MCF 10A (cell line): ENCODE measurements at regions not wholly inside any gene's neighbourhood (a gene's known extent, or its start where the extent isn't known, plus 50 kb on each side); places are given as distances from the start of the nearest gene placed in this dataset.
"Not testable (repeated sequence)": the region's sequence is repeated elsewhere in the genome, so short reads cannot be mapped to it uniquely, and the experiment has no call there.

Experiments
- BruUV-seq: library from RNA; stranded (reverse); fragments of 400-500 nt; replicated peaks from 2 replicates; lab custom pipeline; 2021; lab: Mats Ljungman, UMichigan
- CTCF ChIA-PET: fragments of 300-600 bp; sonication (Branson Sonifier 250); formaldehyde crosslinking; extraction: SDS; loops from one replicate; lab custom pipeline; 2021; ENCODE audit warnings: antibody characterized with exemption, inconsistent platforms; lab: Yijun Ruan, JAX
- POLR2A ChIA-PET: fragments of 300-600, 350-650 bp; sonication (Branson Sonifier 250); formaldehyde crosslinking; extraction: SDS; loops from one replicate; lab custom pipeline; 2020; ENCODE audit warnings: antibody characterized with exemption, inconsistent platforms; lab: Yijun Ruan, JAX
- DNase-seq: peaks from one replicate; pipeline ENCODE4 v3.0.0-alpha.2; 2018; ENCODE audit not compliant: unreplicated experiment
- H3K27ac Mint-ChIP-seq: one replicate; pipeline ENCODE4 v1.8.0; 2022; ENCODE audit warnings: mild to moderate bottlenecking, low read depth, mixed read lengths; ENCODE audit not compliant: unreplicated experiment
- H3K27me3 Mint-ChIP-seq: one replicate; pipeline ENCODE4 v1.8.0; 2022; ENCODE audit warnings: mixed read lengths; ENCODE audit not compliant: insufficient read depth, unreplicated experiment
- H3K36me3 Mint-ChIP-seq: one replicate; pipeline ENCODE4 v1.8.0; 2022; ENCODE audit warnings: mild to moderate bottlenecking, moderate library complexity, mixed read lengths; ENCODE audit not compliant: insufficient read depth, unreplicated experiment
- H3K4me1 Mint-ChIP-seq: one replicate; pipeline ENCODE4 v1.8.0; 2022; ENCODE audit warnings: mixed read lengths; ENCODE audit not compliant: insufficient read depth, unreplicated experiment
- H3K4me3 Mint-ChIP-seq: one replicate; pipeline ENCODE4 v1.8.0; 2022; ENCODE audit warnings: mild to moderate bottlenecking, moderate library complexity, mixed read lengths; ENCODE audit not compliant: unreplicated experiment
- H3K9me3 Mint-ChIP-seq: one replicate; pipeline ENCODE4 v1.8.0; 2022; ENCODE audit warnings: mixed read lengths; ENCODE audit not compliant: unreplicated experiment
- intact Hi-C: fragments of 100-400 bp; cut with micrococcal nuclease; formaldehyde crosslinking; loops from 2 replicates; pipeline ENCODE4 v1.14.1; 2022
- TF ChIP-seq, protein P1 (sequence below): fragments of 200-600 bp; IDR thresholded peaks from one replicate; pipeline ENCODE4 v1.8.0; 2022; ENCODE audit warnings: antibody characterized with exemption, mild to moderate bottlenecking; ENCODE audit not compliant: unreplicated experiment

- Mint-ChIP-seq H3K4me1 (peaks cover 19% of the 10 kb centered on the region), H3K36me3 (no peaks in the 10 kb centered on the region), H3K27ac (no peak overlapping the region), H3K4me3 (no peak overlapping the region), H3K9me3 (no peaks in the 10 kb centered on the region), H3K27me3 (no peaks in the 10 kb centered on the region)
- DNase-seq, result no peak
- intact Hi-C loops, result loop anchor here (10.0 kb wide), 1 partner anchor 205 kb away; no protein-coding TSS in a partner anchor
- no TSS peak for BruUV-seq
- TF ChIP-seq, protein P1, sequence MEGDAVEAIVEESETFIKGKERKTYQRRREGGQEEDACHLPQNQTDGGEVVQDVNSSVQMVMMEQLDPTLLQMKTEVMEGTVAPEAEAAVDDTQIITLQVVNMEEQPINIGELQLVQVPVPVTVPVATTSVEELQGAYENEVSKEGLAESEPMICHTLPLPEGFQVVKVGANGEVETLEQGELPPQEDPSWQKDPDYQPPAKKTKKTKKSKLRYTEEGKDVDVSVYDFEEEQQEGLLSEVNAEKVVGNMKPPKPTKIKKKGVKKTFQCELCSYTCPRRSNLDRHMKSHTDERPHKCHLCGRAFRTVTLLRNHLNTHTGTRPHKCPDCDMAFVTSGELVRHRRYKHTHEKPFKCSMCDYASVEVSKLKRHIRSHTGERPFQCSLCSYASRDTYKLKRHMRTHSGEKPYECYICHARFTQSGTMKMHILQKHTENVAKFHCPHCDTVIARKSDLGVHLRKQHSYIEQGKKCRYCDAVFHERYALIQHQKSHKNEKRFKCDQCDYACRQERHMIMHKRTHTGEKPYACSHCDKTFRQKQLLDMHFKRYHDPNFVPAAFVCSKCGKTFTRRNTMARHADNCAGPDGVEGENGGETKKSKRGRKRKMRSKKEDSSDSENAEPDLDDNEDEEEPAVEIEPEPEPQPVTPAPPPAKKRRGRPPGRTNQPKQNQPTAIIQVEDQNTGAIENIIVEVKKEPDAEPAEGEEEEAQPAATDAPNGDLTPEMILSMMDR, result no peak
- POLR2A ChIA-PET, result interaction anchor here (1.0 to 1.2 kb wide), 2 partner anchors 12 to 103 kb away, joined by 3 to 4 read pairs; no protein-coding TSS in a partner anchor
- CTCF ChIA-PET, result interaction anchor here (0.8 kb wide), 1 partner anchor 75 kb away, joined by 4 read pairs; no protein-coding TSS in a partner anchor
Measured at GRCh38 chr6:3529721-3530120, 72.9 kb upstream of the SLC22A23 start.

GRCh38 chr6:3529232-3529631 is 72.4 kb upstream of the SLC22A23 start:
- Mint-ChIP-seq H3K4me3 (no peak overlapping the region), H3K36me3 (no peaks in the 10 kb centered on the region), H3K27me3 (no peaks in the 10 kb centered on the region), H3K27ac (no peak overlapping the region), H3K4me1 (peaks cover 20% of the 10 kb centered on the region), H3K9me3 (no peaks in the 10 kb centered on the region)
- ChIA-PET POLR2A (interaction anchor here (1.0 to 1.2 kb wide), 2 partner anchors 11 to 103 kb away, joined by 3 to 4 read pairs; no protein-coding TSS in a partner anchor), CTCF (interaction anchor here (0.6 to 0.8 kb wide), 2 partner anchors 75 to 197 kb away, joined by 3 to 4 read pairs; no protein-coding TSS in a partner anchor)
- no peak for DNase-seq
- intact Hi-C loops, result loop anchor here (10.0 kb wide), 1 partner anchor 206 kb away; no protein-coding TSS in a partner anchor
- TF ChIP-seq, protein P1, result no peak
- no TSS peak for BruUV-seq

- DNase-seq, H3K27me3 Mint-ChIP-seq, H3K9me3 Mint-ChIP-seq, H3K27ac Mint-ChIP-seq, CTCF ChIA-PET, BruUV-seq, H3K36me3 Mint-ChIP-seq, H3K4me3 Mint-ChIP-seq: not testable (repeated sequence)
- peaks cover 31% of the 10 kb centered on the region for H3K4me1 Mint-ChIP-seq
- POLR2A ChIA-PET, result interaction anchor here (0.5 to 6.8 kb wide), 2 partner anchors 65 to 493 kb away, joined by 3 to 54 read pairs; a partner anchor contains a TSS
- intact Hi-C loops, result loop anchor here (10.0 kb wide), 1 partner anchor 207 kb away; no protein-coding TSS in a partner anchor
Measured at GRCh38 chr6:3528081-3528671, 71.3 kb upstream of the SLC22A23 start.

DNA sequence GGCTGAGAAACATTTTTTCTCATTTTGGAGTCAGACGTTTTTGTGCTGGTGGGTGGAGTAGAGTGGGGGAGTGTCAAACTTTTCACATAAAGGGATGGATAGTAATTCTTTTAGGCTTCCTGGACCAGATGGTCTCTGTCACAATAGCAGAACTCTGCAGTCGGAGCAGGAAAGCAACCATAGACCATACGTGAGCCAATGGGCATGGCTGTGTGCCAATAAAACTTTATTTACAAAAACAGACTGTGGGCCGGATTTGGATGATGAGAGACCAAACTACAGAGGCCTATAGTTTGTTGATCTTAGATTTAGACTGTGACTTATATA is 70.8 kb upstream of the SLC22A23 start:
- peak overlapping the region; percentile 81 for H3K27ac Mint-ChIP-seq
- BruUV-seq, result no TSS peak
- TF ChIP-seq, protein P1, result no peak
- no peaks in the 10 kb centered on the region for H3K27me3 Mint-ChIP-seq
- CTCF ChIA-PET, result interaction anchor here (0.6 to 2.0 kb wide), 6 partner anchors 16 to 126 kb away, joined by 3 to 9 read pairs (median 4); no protein-coding TSS in a partner anchor
- H3K4me1 Mint-ChIP-seq, result peaks cover 35% of the 10 kb centered on the region
- no peaks in the 10 kb centered on the region for H3K9me3 Mint-ChIP-seq
- intact Hi-C loops, result loop anchor here (10.0 kb wide), 1 partner anchor 207 kb away; no protein-coding TSS in a partner anchor
- POLR2A ChIA-PET, result interaction anchor here (0.6 to 6.8 kb wide), 21 partner anchors 9 to 321 kb away, joined by 3 to 68 read pairs (median 5); partner anchors contain the start of gene FAM50B
- H3K4me3 Mint-ChIP-seq, result peak overlapping the region; percentile 13
- DNase-seq, result peak; percentile 41
- H3K36me3 Mint-ChIP-seq, result no peaks in the 10 kb centered on the region
